ENCODE measurements at regions not wholly inside any gene's neighbourhood (a gene's known extent, or its start where the extent isn't known, plus 50 kb on each side); places are given as distances from the start of the nearest gene placed in this dataset.

DNA sequence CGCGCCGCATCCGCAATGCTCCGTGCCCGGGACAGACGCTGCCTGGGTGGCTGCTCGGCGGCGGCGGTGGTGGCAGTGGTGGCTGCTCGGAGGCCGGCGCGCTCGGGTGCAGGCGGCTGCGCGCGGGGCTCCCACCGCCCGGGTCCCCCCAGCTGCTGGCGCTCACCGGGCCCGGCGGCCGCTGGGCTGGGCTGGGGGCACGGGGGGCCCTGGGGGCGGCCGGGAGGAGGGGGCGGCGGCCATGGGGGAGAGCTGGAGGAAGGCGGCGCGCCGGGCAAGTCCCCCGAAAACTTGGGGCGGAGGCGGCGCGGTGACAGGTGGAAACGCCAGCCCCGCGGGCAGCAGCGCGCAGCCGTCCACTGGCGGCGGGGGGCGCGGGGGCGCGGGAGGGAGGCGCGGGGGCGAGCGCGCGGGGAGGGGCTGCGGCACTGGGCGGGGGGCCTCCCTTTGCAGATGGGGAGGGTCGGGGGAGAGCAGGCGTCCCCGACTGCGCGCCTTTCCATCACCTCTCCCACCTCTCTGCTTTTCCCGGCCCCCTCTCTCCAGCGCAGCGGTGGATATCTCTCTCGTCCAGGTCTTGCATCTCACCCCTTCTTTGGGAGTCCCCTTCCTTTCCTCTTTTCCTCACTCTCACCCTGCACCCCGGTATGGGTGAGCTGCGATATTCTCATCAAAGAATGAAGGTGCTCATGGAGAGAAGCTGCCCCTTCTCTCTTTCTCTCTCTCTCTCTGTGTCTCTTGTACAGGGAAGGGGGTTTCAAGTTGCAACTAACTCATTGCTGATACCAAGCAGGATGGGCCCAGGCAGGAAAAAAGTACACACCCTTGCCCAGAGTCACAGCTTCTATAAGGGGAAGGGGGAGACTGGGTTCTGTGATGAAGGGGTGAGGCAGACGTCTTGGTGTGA lies 83.7 kb upstream of the DHRSX start:
- DNase-seq (ENCODE audit: low read depth, low spot score) (no peak), FAIRE-seq (no peak)
- TF ChIP-seq, protein P1, sequence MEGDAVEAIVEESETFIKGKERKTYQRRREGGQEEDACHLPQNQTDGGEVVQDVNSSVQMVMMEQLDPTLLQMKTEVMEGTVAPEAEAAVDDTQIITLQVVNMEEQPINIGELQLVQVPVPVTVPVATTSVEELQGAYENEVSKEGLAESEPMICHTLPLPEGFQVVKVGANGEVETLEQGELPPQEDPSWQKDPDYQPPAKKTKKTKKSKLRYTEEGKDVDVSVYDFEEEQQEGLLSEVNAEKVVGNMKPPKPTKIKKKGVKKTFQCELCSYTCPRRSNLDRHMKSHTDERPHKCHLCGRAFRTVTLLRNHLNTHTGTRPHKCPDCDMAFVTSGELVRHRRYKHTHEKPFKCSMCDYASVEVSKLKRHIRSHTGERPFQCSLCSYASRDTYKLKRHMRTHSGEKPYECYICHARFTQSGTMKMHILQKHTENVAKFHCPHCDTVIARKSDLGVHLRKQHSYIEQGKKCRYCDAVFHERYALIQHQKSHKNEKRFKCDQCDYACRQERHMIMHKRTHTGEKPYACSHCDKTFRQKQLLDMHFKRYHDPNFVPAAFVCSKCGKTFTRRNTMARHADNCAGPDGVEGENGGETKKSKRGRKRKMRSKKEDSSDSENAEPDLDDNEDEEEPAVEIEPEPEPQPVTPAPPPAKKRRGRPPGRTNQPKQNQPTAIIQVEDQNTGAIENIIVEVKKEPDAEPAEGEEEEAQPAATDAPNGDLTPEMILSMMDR (optimal IDR thresholded peaks at IDR 0.05 in 1 of 3, IDR thresholded peaks at IDR 0.05 in 1 of 3, conservative IDR thresholded peaks at IDR 0.05 in 1 of 3; ENCODE audit: extremely low read depth in 1 of 3, insufficient read depth in 2 of 3, low read length in 3 of 3): no peak
- peak; percentile 73 for TF ChIP-seq EZH2 (IDR thresholded peaks at IDR 0.05; ENCODE audit: low read length)
- Histone ChIP-seq H3K9ac (ENCODE audit: control insufficient read depth, extremely low read depth, insufficient read depth, low read length) (no peak overlapping the region), H3K36me3 (ENCODE audit: control insufficient read depth in 2 of 2, extremely low read depth in 1 of 2, insufficient read depth in 2 of 2, low read length in 2 of 2) (no peaks in the 10 kb centered on the region), H3K27ac (ENCODE audit: control insufficient read depth, insufficient read depth, low read length) (no peak overlapping the region), H3K9me3 (ENCODE audit: control insufficient read depth, low read depth, low read length) (no peaks in the 10 kb centered on the region), H3K9me1 (ENCODE audit: control insufficient read depth, extremely low read depth, insufficient read depth, low read length) (no peaks in the 10 kb centered on the region), H3K4me2 (ENCODE audit: control insufficient read depth, extremely low read depth, insufficient read depth, low read depth, low read length) (peak overlapping the region; percentile 56), H2AFZ (ENCODE audit: control insufficient read depth, low read length) (no peak overlapping the region), H4K20me1 (ENCODE audit: control insufficient read depth, extremely low read depth, insufficient read depth, low read length) (no peaks in the 10 kb centered on the region), H3K4me3 (ENCODE audit: control insufficient read depth in 2 of 3, extremely low read depth in 1 of 3, insufficient read depth in 2 of 3, low read depth in 1 of 3, low read length in 3 of 3) (peak overlapping the region in 1 of 3 experiments; percentile 26), H3K4me1 (ENCODE audit: control insufficient read depth, extremely low read depth, insufficient read depth, low read length) (peaks cover 14% of the 10 kb centered on the region), H3K79me2 (ENCODE audit: control insufficient read depth, insufficient read depth, low read length) (no peaks in the 10 kb centered on the region), H3K27me3 (ENCODE audit: control insufficient read depth, extremely low read depth, insufficient read depth, low read length) (peaks cover 40% of the 10 kb centered on the region)
- dilution Hi-C loops (cut with MboI; ENCODE audit: extremely low pct_ligation_motif_present, low sequenced_read_pairs): no loop called here

DNA sequence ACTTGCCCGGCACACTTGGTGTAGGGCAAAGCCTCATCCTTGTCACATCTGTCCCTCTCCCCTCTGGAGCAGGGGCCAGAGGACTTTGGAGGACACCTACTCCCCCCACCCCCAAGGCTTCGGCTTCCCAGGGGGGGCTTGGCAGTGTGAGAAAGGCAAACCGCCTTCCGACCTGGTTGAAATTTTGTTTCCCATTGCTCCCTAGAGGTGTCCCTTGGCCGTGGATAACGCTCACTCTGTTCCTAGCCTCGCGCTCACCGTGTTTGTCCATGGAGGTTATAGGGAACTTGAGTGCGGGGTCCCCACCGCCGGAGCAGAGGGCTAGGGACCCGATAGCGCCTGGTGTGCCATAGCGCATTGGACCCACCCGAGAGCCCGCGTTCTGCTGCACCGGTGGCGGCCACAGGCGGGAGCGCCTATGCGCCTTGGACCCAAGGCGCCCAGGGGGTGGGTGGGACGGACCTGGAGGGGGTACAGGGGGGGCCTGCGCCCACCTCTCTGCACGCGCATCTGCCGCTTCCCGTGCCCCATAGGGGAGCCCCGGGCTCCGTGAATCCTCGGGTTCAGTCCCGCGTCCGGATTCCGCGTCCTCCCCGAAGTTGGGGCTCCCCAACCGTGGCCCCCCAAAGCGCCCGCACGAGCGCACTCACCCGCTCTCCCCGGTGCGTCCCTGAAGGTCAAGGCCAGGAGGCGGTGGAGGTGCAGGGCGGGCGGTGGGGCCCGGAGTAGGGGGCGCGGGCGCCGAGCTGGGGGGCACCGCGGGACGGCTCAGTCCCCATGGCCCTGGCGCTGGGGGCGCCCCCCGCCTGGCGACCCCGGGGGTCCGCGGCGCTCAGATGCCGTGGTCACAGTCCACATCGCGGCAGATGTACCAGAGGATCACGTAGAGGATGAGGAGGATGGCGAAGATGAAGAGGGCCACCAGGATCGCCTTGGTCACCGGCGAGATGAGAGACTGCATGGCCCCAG lies 82.7 kb upstream of the DHRSX start:
- Histone ChIP-seq H3K4me2 (ENCODE audit: control insufficient read depth, extremely low read depth, insufficient read depth, low read depth, low read length) (no peak overlapping the region), H3K9me1 (ENCODE audit: control insufficient read depth, extremely low read depth, insufficient read depth, low read length) (no peaks in the 10 kb centered on the region), H3K9ac (ENCODE audit: control insufficient read depth, extremely low read depth, insufficient read depth, low read length) (no peak overlapping the region), H3K27me3 (ENCODE audit: control insufficient read depth, extremely low read depth, insufficient read depth, low read length) (peaks cover 40% of the 10 kb centered on the region), H3K36me3 (ENCODE audit: control insufficient read depth in 2 of 2, extremely low read depth in 1 of 2, insufficient read depth in 2 of 2, low read length in 2 of 2) (no peaks in the 10 kb centered on the region), H3K79me2 (ENCODE audit: control insufficient read depth, insufficient read depth, low read length) (no peaks in the 10 kb centered on the region), H3K9me3 (ENCODE audit: control insufficient read depth, low read depth, low read length) (no peaks in the 10 kb centered on the region), H3K4me3 (ENCODE audit: control insufficient read depth in 2 of 3, extremely low read depth in 1 of 3, insufficient read depth in 2 of 3, low read depth in 1 of 3, low read length in 3 of 3) (peak overlapping the region in 1 of 3 experiments; percentile 0), H4K20me1 (ENCODE audit: control insufficient read depth, extremely low read depth, insufficient read depth, low read length) (no peaks in the 10 kb centered on the region), H2AFZ (ENCODE audit: control insufficient read depth, low read length) (no peak overlapping the region), H3K4me1 (ENCODE audit: control insufficient read depth, extremely low read depth, insufficient read depth, low read length) (peaks cover 8% of the 10 kb centered on the region), H3K27ac (ENCODE audit: control insufficient read depth, insufficient read depth, low read length) (no peak overlapping the region)
- dilution Hi-C loops (cut with MboI; ENCODE audit: extremely low pct_ligation_motif_present, low sequenced_read_pairs): no loop called here
- peak; percentile 99 for TF ChIP-seq EZH2 (IDR thresholded peaks at IDR 0.05; ENCODE audit: low read length)
- TF ChIP-seq, protein P1 (optimal IDR thresholded peaks at IDR 0.05 in 1 of 3, IDR thresholded peaks at IDR 0.05 in 1 of 3, conservative IDR thresholded peaks at IDR 0.05 in 1 of 3; ENCODE audit: extremely low read depth in 1 of 3, insufficient read depth in 2 of 3, low read length in 3 of 3): no peak
- DNase-seq (ENCODE audit: low read depth, low spot score): no peak
- FAIRE-seq: no peak

Measured in keratinocyte (primary cell).